HL-60 (cell line): ENCODE measurements at regions not wholly inside any gene's neighbourhood (a gene's known extent, or its start where the extent isn't known, plus 50 kb on each side); places are given as distances from the start of the nearest gene placed in this dataset.

Source experiments
- CTCF ChIP-seq: IDR thresholded peaks from one replicate; pipeline ENCODE4 v1.5.1; 2011; ENCODE audit warnings: low read length, control low read depth, inconsistent platforms; ENCODE audit not compliant: insufficient read depth
- POLR2AphosphoS5 ChIP-seq: IDR thresholded peaks from 2 replicates; pipeline ENCODE4 v1.6.1; 2012; ENCODE audit warnings: low read depth

GRCh38 chr5:40223884-40224402, 455.8 kb upstream of the PTGER4 start:
- no peak for TF ChIP-seq CTCF
- TF ChIP-seq POLR2AphosphoS5: no peak
